ENCODE measurements at regions not wholly inside any gene's neighbourhood (a gene's known extent, or its start where the extent isn't known, plus 50 kb on each side); places are given as distances from the start of the nearest gene placed in this dataset.

DNA sequence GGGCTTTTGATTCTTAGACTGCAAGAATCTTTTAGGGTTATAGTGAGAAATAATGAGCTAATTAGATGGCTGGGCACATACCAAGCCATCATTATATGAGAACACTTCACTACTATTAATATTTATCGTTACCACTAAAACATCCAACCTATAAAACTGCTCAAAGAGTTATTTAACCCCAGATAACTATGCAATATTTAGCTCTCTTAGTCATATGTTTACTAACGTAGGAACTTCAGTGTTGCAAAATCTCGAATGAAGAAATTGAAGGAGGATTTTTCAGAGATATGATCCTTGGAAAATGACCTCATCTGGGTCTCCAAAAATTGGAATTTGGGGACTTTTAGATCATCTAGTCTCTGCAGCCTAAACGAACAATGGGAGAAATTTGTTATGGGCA, 265.0 kb upstream of the RPS6KA3 start:
- no peaks in the 10 kb centered on the region for H4K20me1 ChIP-seq (replicated peaks; ENCODE audit: control insufficient read depth, insufficient read depth, low read length)
- H3K4me2 ChIP-seq (ENCODE audit: insufficient read depth, low read length): no peak overlapping the region
- TF ChIP-seq UBTF (IDR thresholded peaks at IDR 0.05; ENCODE audit: borderline replicate concordance in 1 of 2, low read depth in 2 of 2, low read length in 2 of 2) (no peak), CBX5 (IDR thresholded peaks at IDR 0.05; ENCODE audit: borderline replicate concordance, low read depth) (no peak), YBX1 (IDR thresholded peaks at IDR 0.05) (no peak), ZNF134 (CRISPR knock-in tag; conservative IDR thresholded peaks at IDR 0.05) (no peak), NCOA2 (IDR thresholded peaks at IDR 0.05; ENCODE audit: partially characterized antibody in 2 of 2) (no peak), ZNF644 (tag; IDR thresholded peaks at IDR 0.05; ENCODE audit: low read depth) (no peak), TFAP4 (CRISPR knock-in tag; IDR thresholded peaks at IDR 0.05; ENCODE audit: borderline replicate concordance) (no peak), KHSRP (IDR thresholded peaks at IDR 0.05) (no peak), STAG1 (CRISPR knock-in tag; IDR thresholded peaks at IDR 0.05; ENCODE audit: borderline replicate concordance) (no peak), PCBP1 (IDR thresholded peaks at IDR 0.05; ENCODE audit: low read depth, low read length, poor library complexity, severe bottlenecking) (no peak), CREM (IDR thresholded peaks at IDR 0.05; ENCODE audit: low read depth) (no peak), BACH1 (tag; IDR thresholded peaks at IDR 0.05) (no peak), ZNF263 (CRISPR knock-in tag; IDR thresholded peaks at IDR 0.05; ENCODE audit: borderline replicate concordance) (no peak)
- TF ChIP-seq, protein P1, sequence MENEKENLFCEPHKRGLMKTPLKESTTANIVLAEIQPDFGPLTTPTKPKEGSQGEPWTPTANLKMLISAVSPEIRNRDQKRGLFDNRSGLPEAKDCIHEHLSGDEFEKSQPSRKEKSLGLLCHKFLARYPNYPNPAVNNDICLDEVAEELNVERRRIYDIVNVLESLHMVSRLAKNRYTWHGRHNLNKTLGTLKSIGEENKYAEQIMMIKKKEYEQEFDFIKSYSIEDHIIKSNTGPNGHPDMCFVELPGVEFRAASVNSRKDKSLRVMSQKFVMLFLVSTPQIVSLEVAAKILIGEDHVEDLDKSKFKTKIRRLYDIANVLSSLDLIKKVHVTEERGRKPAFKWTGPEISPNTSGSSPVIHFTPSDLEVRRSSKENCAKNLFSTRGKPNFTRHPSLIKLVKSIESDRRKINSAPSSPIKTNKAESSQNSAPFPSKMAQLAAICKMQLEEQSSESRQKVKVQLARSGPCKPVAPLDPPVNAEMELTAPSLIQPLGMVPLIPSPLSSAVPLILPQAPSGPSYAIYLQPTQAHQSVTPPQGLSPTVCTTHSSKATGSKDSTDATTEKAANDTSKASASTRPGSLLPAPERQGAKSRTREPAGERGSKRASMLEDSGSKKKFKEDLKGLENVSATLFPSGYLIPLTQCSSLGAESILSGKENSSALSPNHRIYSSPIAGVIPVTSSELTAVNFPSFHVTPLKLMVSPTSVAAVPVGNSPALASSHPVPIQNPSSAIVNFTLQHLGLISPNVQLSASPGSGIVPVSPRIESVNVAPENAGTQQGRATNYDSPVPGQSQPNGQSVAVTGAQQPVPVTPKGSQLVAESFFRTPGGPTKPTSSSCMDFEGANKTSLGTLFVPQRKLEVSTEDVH (IDR thresholded peaks at IDR 0.05; ENCODE audit: low read depth, partially characterized antibody): no peak
- H3K79me2 ChIP-seq (ENCODE audit: control insufficient read depth, insufficient read depth, low read length): no peaks in the 10 kb centered on the region
- FAIRE-seq: no peak
- no peak overlapping the region for H3K9ac ChIP-seq (ENCODE audit: insufficient read depth in 1 of 2, low read depth in 2 of 2, low read length in 2 of 2)
- DNase-seq (ENCODE audit: extremely low read depth in 1 of 4, low spot score in 3 of 4): no peak
- no TSS peak for BruUV-seq (replicated peaks)
- H3K9me3 ChIP-seq (replicated peaks; ENCODE audit: control insufficient read depth, insufficient read depth, low read depth, low read length): no peaks in the 10 kb centered on the region
- no peak overlapping the region for H3K4me3 ChIP-seq
- H3K27me3 ChIP-seq (ENCODE audit: control insufficient read depth in 2 of 2, insufficient read depth in 2 of 2, low read length in 2 of 2): no peaks in the 10 kb centered on the region
- H3K4me1 ChIP-seq (replicated peaks in 1 of 2; ENCODE audit: control insufficient read depth in 2 of 2, insufficient read depth in 2 of 2, low read length in 2 of 2): no peaks in the 10 kb centered on the region
- H3K36me3 ChIP-seq (ENCODE audit: control insufficient read depth, insufficient read depth, low read length): no peaks in the 10 kb centered on the region
- no peak overlapping the region for H3K27ac ChIP-seq (ENCODE audit: extremely low read depth, low read depth, low read length)
- 0% methylated on average over 4 of the region's 4 CpGs for WGBS (ENCODE audit: insufficient coverage, low coverage, missing lambda C conversion rate)
- intact Hi-C loops (cut with micrococcal nuclease): loop anchor here (5.0 kb wide), 1 partner anchor 1196 kb away; no protein-coding TSS in a partner anchor
- POLR2A ChIA-PET: no interaction called here
- ATAC-seq: no peak
- CTCF ChIA-PET (ENCODE audit: low intra/inter-chr PET ratio): interaction anchor here (1.3 kb wide), 1 partner anchor 1444 kb away, joined by 5 read pairs; no protein-coding TSS in a partner anchor
- in situ Hi-C loops (cut with MboI): loop anchor here (5.0 kb wide), 1 partner anchor 1211 kb away; no protein-coding TSS in a partner anchor
- H2AFZ ChIP-seq (ENCODE audit: low read depth, low read length): no peak overlapping the region
- no peaks in the 10 kb centered on the region for H3K9me1 ChIP-seq (ENCODE audit: control insufficient read depth, insufficient read depth, low read length)

All from K562 (cell line).